ENCODE measurements at regions not wholly inside any gene's neighbourhood (a gene's known extent, or its start where the extent isn't known, plus 50 kb on each side); places are given as distances from the start of the nearest gene placed in this dataset.

DNA sequence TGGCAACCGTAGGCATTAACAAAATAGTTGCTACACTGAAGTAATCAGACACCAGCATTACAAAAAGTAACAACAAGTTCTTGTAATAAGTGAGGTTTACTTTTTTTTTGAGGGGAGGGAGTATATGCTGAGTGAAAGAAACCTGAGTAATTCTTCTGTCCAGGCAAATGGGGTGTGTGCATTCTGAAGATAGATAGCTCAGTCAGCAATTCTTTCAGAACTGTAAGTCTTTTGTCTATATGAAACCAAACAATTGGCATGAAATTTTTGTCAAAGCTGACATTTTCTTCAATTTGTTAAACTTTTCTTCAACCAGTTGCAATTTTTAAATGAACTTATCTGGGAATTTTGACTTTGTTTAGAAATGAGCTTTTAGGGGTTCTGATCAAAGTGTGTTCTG is 208.1 kb upstream of the THSD7B start:
- no peak for DNase-seq

DNA sequence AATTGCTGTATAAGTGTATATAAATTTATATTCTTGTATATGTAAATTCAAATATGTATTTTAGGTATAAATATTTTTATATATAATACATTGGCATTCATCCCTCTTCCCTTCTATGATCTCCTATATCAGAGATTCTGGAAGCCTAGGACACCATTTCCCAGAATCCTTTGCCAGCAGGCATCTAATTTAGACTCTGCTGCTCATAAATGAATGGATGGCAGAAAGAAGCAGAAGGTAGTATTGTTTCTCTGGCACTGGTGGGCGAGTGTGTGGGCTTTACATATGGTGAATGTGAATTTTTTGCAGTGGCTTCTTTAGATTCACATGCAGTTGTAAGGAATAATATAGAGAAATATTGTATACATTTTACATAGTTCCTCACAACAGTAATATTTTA is 215.2 kb upstream of the THSD7B start:
- DNase-seq = no peak

DNA sequence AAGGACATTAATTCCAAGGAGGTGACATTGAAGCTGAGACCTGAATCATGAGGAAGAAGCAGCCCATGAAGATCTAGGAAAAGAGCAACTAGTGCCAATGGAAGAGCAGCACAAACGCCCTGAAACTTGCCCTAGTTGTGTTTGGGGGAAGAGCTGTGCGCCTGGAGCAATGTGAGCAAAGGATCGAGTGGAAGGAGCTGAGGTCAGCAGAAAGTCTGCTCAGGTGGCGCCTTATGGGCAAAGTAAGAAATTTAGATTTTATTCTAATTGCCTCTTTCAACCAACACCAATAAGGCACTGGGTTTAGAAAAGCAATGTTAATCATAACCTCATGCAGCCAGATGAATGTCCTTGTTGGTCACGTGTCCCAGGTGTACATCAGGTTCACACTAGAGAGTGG is 226.0 kb upstream of the THSD7B start:
- DNase-seq = no peak

GRCh38 chr2:136538489-136538888 is 226.9 kb upstream of the THSD7B start:
- no peak for DNase-seq

GRCh38 chr2:136534811-136535210 is 230.5 kb upstream of the THSD7B start:
- DNase-seq = no peak

- no peak for DNase-seq
Observed at GRCh38 chr2:136532171-136532570, 233.2 kb upstream of the THSD7B start.

GRCh38 chr2:136531731-136532130 is 233.6 kb upstream of the THSD7B start:
- no peak for DNase-seq

DNA sequence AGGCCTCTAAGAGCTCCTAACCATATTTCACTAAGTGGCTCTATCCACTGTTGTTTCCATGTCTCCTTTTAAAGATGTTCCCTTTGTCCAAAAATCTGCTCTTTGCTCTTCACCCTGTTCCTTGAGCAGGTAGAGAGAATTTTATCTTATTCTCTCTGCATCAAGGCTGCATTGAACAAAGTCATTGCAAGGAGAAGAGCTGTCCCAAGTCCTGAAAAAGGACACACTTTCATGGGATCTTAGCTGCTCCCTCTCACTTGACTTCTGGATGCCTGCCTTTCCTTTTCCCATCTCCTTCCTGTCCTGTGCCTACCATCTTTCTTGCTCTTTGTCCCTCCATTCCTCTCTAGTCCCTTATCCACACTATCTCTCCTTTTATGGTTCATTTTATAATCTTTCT is 235.2 kb upstream of the THSD7B start:
- no peak for DNase-seq

DNA sequence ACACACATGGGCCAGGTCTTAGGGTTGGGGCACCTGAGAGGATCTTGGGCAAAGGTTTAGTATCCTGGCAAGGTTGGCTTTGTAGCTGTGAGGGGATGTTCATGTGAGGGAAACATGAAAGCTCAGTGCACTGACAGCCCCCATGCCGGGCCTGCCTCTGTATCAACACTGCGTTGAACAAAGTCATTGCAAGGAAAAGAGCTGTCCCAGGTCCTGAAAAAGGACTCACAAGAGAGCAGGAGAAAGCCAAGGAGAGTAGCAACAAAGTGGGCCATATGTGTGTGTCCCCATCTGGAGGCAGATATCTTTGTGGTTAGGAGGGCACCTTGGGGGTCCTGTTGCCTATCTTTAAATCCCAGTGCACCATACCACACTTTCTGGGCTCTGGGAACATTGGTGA is 237.8 kb upstream of the THSD7B start:
- peak; percentile 66 for DNase-seq

DNA sequence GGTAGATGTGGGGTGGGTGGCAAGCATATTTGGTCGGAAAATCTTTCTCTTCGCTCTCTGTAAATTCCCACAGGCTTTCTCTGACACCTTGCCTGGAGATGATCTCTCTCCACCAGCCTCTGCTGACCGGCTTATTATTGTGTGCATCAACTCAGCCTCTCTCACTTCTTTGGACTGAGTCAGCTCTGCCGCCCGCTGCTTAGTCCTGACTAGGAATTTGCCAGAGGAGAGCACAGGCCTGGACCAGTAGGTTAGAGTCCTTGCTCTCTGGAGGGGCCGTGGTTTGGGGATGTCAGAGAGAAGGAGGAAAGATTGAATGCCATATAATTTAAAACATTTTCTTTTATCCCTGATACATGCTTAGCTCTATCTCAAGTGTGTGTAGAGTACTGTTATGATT is 242.6 kb upstream of the THSD7B start:
- DNase-seq = no peak

DNA sequence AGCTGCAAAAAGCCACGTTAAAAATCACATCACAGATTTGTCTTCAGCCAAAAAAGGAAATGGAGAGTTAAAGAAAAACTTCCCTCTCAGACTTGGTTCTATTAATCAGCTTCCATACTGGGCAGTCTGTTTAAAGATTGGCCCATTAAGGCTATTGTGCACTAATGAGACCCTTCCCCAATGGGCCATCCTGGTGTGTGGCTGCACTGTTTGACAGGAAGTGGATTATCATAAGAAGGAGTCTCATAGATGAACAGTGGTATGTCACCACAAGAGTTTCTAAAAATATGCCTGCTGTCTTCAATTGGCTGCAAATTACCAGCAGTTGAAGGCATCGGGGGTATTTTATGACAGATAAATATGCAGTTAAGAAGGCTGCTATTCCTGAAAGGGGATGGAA is 247.6 kb upstream of the THSD7B start:
- no peak for DNase-seq

GRCh38 chr2:136510244-136510643 is 255.1 kb upstream of the THSD7B start:
- no peak for DNase-seq

DNA sequence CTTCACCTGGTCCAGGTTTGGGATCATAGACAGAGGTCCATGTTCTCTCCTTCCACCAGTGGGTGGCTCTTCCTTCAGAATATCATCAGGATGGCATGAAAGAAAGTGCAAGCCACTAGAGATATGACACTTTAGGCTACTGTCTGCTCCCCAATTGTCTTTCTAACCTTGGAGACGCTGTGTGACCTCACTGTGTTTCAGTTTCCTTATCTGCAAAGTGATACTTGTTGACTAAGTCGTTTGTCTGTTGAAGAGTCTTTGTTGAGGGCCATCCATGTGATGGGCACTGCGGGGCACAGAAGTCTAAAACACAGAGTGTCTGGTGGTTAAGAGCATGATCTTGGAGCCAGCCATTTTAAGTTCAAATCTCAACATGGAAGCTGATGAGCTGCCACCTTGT is 259.9 kb upstream of the THSD7B start:
- no peak for DNase-seq

GRCh38 chr2:136502660-136503059 is 262.7 kb upstream of the THSD7B start:
- DNase-seq = no peak

DNA sequence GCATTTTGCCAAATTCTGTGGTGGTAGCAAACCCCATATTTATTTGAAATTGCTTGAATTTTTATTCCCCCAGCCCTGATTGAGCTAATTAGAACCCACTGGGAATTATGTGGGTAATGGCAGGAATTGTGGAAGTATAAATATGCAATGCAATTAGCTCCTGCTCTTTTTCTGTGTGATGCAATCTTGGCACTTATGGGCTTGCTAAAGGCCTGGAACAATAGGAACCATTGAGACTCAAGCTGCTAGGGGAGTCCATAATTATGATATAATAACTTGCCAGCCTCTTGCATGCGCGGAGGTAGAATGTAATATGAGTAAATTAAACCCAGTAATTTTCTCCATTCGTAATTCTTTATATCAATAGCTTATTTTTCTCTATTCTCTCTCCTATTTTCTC is 267.6 kb upstream of the THSD7B start:
- DNase-seq = no peak

DNA sequence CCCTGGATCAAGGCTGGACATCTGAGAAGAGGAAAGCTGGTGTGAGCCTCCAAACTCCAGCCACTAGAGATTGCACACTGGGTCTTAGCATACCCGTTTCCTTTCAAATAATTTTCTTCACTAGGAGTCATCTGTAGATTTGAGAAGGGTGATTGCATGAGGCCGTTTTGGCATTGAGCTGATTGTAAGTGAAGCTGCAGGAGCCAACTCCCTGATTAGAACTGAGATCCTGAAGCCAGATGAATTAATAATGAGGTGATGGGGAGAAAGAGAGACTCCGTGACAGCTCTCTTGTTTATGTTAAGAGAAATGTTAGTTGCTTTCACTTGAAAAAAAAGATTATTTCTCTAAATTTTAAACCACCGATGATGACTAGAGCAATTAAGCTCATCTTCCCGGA is 268.4 kb upstream of the THSD7B start:
- DNase-seq = no peak

- DNase-seq = peak; percentile 34
Observed at GRCh38 chr2:136495636-136496035, 269.7 kb upstream of the THSD7B start.

GRCh38 chr2:136492901-136493300 is 272.4 kb upstream of the THSD7B start:
- DNase-seq = peak; percentile 20

DNA sequence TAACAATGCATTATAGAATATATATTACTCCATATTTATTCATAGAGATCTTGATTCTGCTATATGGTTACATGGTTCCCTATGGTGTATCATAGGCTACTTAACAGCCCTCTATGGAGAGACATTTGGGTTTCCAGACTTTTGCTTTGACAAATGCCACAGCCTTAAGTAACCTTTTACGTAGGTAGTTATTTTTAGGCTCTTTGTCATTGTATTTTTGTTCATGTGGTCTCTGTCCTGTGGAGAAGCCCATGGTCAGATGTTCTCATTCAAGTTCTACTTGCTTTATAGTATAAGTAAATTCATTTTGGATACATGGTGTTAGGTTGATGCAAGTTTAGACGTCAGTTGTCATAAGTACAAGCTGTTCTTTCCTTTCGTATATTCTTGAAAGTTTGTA is 275.2 kb upstream of the THSD7B start:
- no peak for DNase-seq

DNA sequence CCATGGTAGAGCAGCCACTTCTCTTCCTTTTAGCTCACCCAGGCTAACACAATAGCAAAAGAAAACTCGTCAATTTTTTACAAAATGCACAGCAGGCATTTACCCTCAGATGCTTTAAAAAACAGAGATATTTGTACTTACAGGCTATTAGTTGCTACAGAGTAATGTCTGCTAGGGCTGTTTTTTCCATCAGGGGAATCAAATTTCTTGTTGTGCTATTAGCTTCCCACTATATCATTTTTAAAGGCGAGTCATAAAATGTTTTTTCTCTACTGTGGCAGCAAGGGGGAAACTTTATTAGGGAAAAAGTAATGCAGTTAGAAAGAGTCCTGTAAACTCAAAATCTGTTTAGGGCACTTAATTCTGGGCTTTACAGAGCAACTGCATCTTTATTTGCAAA is 277.9 kb upstream of the THSD7B start:
- no peak for DNase-seq

DNA sequence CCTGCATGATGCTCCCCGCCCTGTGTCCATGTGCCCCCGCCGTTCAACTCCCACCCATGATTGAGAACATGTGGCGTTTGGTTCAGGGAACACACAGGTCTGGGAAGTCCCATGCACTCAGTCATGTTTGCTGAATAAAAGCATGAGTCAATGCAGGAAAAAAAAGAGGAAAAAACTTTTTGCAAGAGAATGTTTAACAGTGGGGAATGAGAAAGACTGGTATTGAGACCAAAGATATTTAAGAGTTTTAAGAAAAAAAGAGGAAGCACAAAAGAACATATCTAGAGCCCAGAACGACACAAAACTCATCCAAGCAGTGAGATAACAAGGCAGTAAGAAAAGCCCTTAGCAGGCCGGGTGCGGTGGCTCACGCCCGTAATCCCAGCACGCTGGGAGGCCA is 279.2 kb upstream of the THSD7B start:
- DNase-seq = peak; percentile 80

DNA sequence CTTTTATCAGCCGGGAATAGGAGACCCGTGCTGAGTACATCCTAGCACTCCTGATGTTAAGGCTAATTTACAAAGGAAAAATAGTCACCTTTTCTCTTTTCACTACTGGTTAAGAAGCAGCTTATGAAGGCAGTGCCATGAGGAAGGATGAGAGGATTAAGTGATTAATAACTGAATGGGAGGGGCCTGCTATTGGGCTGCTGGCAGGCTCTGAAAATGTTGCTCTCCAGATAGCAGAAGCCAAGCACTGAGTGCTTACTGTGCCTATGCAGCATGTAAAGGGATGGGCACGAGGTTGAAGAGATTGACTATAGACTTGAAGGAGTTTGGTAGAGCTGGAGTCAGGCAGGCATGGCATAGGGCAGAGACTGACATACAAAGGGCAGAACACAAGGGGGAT is 282.4 kb upstream of the THSD7B start:
- DNase-seq = no peak

DNA sequence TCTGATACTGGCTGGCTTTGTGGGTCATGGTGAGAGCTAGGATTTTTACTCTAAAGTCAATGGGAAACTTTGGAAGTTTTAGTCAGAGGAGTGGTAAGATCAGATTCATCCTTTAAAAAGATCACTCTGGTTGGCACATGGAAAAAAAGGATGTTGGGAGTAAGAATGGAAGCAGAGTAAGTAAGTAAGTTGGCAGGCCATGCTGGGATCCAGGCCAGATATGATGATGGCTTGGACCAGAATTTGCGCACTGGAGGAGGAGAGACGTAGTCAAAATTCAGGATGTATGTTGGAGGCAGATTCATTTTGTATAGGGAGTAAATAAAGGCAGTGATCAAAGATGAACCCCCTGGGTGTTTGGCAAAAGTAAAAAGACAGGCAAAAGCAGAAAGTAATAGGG is 283.3 kb upstream of the THSD7B start:
- no peak for DNase-seq

DNA sequence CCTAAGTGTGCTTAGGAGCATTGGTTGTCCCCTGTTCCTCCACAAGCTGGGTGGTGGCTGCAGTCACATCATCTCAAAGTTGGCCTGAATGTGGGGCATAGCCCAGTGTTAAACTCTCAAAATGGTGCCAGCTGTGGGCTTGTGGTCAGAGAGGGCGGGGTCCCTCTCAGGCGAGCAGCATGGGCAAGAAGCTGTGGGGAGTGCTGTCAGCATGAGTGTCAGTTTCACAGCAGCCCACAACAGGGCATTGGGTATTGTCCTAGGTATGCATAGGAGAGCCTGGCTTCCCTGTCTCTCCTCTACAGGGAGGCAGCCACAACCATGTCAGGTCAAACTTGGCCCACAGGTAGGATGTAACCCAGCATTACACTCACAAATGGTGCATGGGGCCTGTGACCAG is 285.6 kb upstream of the THSD7B start:
- DNase-seq = no peak

DNA sequence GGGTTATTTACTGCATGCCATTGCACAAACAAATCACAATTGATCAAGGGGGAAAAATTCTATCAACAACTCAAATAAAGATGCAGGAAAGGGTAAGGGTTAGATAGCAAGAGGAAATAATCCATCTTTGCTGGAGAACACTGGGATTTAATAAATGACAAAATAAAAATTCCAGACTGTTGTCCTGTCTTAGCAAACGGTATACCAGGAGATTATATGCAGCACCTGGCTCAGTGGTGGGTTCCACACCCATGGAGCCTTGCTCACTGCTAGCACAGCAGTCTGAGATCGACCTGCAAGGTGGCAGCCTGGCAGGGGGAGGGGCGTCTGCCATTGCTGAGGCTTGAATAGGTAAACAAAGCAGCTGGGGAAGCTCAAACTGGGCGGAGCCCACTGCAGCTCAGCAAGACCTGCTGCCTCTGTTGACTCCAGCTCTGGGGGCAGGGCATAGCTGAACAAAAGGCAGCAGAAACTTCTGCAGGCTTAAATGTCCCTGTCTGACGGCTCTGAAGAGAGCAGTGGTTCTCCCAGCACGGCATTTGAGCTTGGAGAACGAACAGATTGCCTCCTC is 296.5 kb upstream of the THSD7B start:
- no peak for DNase-seq

- no peak for DNase-seq
Observed at GRCh38 chr2:136452528-136452927, 312.8 kb upstream of the THSD7B start.

All from OCI-M1 (cell line).